Activated T-cell treated with anti-CD3 and anti-CD28 coated beads, Interleukin-2, amount 50 U/mL, for 72 hours (primary cell): ENCODE measurements at regions not wholly inside any gene's neighbourhood (a gene's known extent, or its start where the extent isn't known, plus 50 kb on each side); places are given as distances from the start of the nearest gene placed in this dataset.

Source experiments
- ATAC-seq, 2 donors: fragments of 150-1000 bp; cut with Tn5 transposase; replicated peaks in 1 of 2; 2 replicates each; pipeline ENCODE4 v1.10.0; 2021; ENCODE audit warnings: moderate library complexity in 2 of 2, mild to moderate bottlenecking in 1 of 2
- DNase-seq, 2 donors: peaks; one replicate each; pipeline ENCODE4 v3.0.0; 2021 to 2022; ENCODE audit warnings: mixed read lengths in 1 of 2
- H3K27ac Mint-ChIP-seq: one replicate; pipeline ENCODE4 v1.8.0; 2022; ENCODE audit warnings: mild to moderate bottlenecking, moderate library complexity, mixed read lengths
- H3K27me3 Mint-ChIP-seq: one replicate; pipeline ENCODE4 v1.8.0; 2022; ENCODE audit warnings: low read depth, mixed read lengths
- H3K36me3 Mint-ChIP-seq, 2 donors: one replicate each; pipeline ENCODE4 v1.8.0; 2022; ENCODE audit warnings: mixed read lengths in 2 of 2, mild to moderate bottlenecking in 1 of 2; ENCODE audit not compliant: insufficient read depth in 2 of 2
- H3K4me1 Mint-ChIP-seq: one replicate; pipeline ENCODE4 v1.8.0; 2022; ENCODE audit warnings: low read depth, mixed read lengths
- H3K4me3 Mint-ChIP-seq, 2 donors: one replicate each; pipeline ENCODE4 v1.8.0; 2022; ENCODE audit warnings: mild to moderate bottlenecking in 2 of 2, mixed read lengths in 2 of 2, moderate library complexity in 2 of 2
- H3K9me3 Mint-ChIP-seq, 2 donors: one replicate each; pipeline ENCODE4 v1.8.0; 2022; ENCODE audit warnings: mixed read lengths in 2 of 2

GRCh38 chr20:52279706-52280105 is 88.1 kb upstream of the ZFP64 start:
- Mint-ChIP-seq H3K4me1 (no peaks in the 10 kb centered on the region), H3K27ac (no peak overlapping the region), H3K36me3 (no peaks in the 10 kb centered on the region), H3K27me3 (peaks cover 22% of the 10 kb centered on the region), H3K9me3 (no peaks in the 10 kb centered on the region), H3K4me3 (no peak overlapping the region)
- ATAC-seq (no peak), DNase-seq (no peak)

DNA sequence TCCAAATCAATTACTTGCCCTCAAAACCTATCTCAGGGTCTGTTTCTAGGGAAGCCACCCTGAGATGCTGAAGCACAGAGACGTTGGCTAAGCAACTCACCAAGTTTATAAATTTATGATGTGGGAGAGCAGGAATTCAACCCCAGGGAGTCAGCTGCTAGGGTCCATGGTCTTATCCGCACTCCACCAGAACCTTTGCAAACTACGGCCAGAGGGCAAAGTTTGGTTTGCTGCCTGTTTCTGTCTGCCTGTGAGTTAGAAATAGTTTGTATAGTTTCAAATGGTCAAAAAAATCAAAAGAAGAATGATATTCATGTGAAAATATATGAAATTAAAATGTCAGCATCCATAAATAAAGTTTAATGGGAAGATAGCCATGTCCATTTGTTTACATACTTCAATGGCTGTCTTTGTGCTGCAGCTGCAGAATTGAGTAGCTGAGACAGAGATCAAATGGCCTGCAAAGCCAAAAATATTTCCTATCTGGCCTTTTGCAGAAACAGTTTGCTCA is 83.7 kb upstream of the ZFP64 start:
- no peak for DNase-seq

GRCh38 chr20:52270696-52271095 is 79.1 kb upstream of the ZFP64 start:
- Mint-ChIP-seq H3K4me3 (no peak overlapping the region), H3K27ac (no peak overlapping the region), H3K36me3 (no peaks in the 10 kb centered on the region), H3K9me3 (no peaks in the 10 kb centered on the region), H3K4me1 (no peaks in the 10 kb centered on the region), H3K27me3 (peaks cover 3% of the 10 kb centered on the region)
- DNase-seq (no peak), ATAC-seq (no peak)

More for the DNA sequence above, 83.7 kb upstream of the ZFP64 start:
- Mint-ChIP-seq H3K4me1 (no peaks in the 10 kb centered on the region), H3K27me3 (no peaks in the 10 kb centered on the region), H3K4me3 (no peak overlapping the region), H3K36me3 (no peaks in the 10 kb centered on the region), H3K9me3 (no peaks in the 10 kb centered on the region), H3K27ac (no peak overlapping the region)
- ATAC-seq = no peak

DNA sequence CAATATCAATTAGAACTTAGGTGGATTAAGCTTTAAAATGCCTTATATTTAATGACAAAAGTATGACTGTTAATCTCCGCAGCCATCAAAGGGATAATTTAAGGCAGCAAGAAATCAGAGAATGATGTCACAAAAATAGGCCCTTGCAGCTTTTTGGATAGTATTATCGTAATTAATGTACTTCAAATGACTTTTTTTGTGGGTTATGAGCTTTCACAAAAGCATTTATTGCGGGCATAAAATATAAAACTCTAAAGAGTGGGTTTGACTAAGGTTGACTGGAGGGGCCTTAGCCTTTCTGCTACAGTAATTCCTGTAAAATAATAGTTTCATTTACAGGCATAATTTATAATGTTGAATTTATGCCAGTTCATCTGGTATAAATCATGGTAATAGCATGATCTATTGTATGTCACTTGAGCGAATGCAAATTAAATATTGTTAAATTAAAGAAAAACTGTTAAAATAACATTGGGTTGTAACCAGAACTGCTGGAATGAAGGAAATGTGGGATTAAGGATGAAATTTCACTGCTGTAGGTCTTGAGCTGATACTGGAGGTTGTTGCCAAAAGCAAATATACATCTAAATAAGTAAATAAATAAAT is 78.5 kb upstream of the ZFP64 start:
- no peaks in the 10 kb centered on the region for H3K4me1 Mint-ChIP-seq
- ATAC-seq (no peak), DNase-seq (no peak)
- no peak overlapping the region for H3K27ac Mint-ChIP-seq
- H3K9me3 Mint-ChIP-seq = no peaks in the 10 kb centered on the region
- H3K36me3 Mint-ChIP-seq = no peaks in the 10 kb centered on the region
- no peak overlapping the region for H3K4me3 Mint-ChIP-seq
- peaks cover 7% of the 10 kb centered on the region for H3K27me3 Mint-ChIP-seq

DNA sequence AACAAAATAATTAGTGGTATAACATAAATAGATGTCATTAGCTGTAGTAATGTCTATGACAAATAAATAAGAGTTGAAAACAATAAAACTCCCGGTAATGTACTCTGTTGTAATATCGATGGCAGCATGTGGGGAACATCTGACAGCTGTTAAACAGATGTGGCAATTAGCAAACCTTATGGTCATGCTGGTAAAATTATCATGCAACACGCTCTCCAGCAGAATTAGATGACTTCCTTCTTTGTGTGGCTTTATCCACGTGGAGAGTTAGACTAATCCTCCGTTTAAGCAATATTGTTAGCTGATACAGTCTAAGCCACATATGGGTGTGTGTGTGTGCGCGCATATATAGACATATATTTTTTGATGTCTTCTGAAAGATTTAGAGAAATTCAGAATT is 77.7 kb upstream of the ZFP64 start:
- ATAC-seq (no peak), DNase-seq (no peak)
- Mint-ChIP-seq H3K27me3 (peaks cover 7% of the 10 kb centered on the region), H3K27ac (no peak overlapping the region), H3K36me3 (no peaks in the 10 kb centered on the region), H3K4me1 (no peaks in the 10 kb centered on the region), H3K4me3 (no peak overlapping the region), H3K9me3 (no peaks in the 10 kb centered on the region)

DNA sequence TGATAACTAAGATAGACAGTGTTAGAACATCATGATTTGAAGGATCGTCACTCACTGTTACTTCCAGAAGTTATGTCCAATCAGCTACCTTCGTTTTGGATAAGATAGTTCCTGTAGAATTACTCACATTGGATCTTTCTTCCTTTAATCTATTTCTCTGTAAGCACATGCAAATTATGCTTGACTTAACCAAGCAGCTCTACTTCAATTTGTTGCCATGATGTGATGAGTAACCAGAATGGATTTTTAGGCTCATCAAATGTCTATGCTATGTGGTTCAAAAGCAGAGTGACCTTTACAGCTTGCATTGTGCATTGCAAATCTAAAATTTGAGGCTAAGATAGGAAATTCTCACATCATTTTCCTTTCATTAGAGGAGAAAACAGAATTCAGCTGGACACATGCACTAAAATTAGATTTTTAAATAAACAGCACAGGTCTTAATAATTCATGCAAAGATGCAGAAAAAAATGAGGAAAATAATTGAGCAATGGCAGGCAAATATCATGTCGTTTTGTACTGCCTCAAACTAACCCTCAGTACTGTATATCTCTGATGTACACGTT is 76.7 kb upstream of the ZFP64 start:
- no peaks in the 10 kb centered on the region for H3K36me3 Mint-ChIP-seq
- ATAC-seq (no peak), DNase-seq (no peak)
- no peak overlapping the region for H3K27ac Mint-ChIP-seq
- H3K4me3 Mint-ChIP-seq = no peak overlapping the region
- H3K4me1 Mint-ChIP-seq = no peaks in the 10 kb centered on the region
- peaks cover 10% of the 10 kb centered on the region for H3K27me3 Mint-ChIP-seq
- H3K9me3 Mint-ChIP-seq = no peaks in the 10 kb centered on the region

GRCh38 chr20:52267418-52267817 is 75.8 kb upstream of the ZFP64 start:
- H3K27me3 Mint-ChIP-seq = peaks cover 18% of the 10 kb centered on the region
- H3K36me3 Mint-ChIP-seq = no peaks in the 10 kb centered on the region
- H3K4me3 Mint-ChIP-seq = no peak overlapping the region
- DNase-seq (no peak), ATAC-seq (no peak)
- no peak overlapping the region for H3K27ac Mint-ChIP-seq
- no peaks in the 10 kb centered on the region for H3K4me1 Mint-ChIP-seq
- no peaks in the 10 kb centered on the region for H3K9me3 Mint-ChIP-seq

- Mint-ChIP-seq H3K4me3 (no peak overlapping the region), H3K36me3 (no peaks in the 10 kb centered on the region)
Observed at GRCh38 chr20:52263757-52264156, 72.2 kb upstream of the ZFP64 start.

GRCh38 chr20:52261792-52262191 is 70.2 kb upstream of the ZFP64 start:
- no peaks in the 10 kb centered on the region for H3K4me1 Mint-ChIP-seq
- no peak overlapping the region for H3K27ac Mint-ChIP-seq
- no peak overlapping the region for H3K4me3 Mint-ChIP-seq
- DNase-seq (no peak), ATAC-seq (no peak)
- H3K27me3 Mint-ChIP-seq = peaks cover 27% of the 10 kb centered on the region
- peaks cover 0 to 3% of the 10 kb centered on the region in 2 donors for H3K36me3 Mint-ChIP-seq
- peaks cover 0 to 2% of the 10 kb centered on the region in 2 donors for H3K9me3 Mint-ChIP-seq

More at GRCh38 chr20:52263757-52264156, 72.2 kb upstream of the ZFP64 start:
- no peak for DNase-seq
- Mint-ChIP-seq H3K4me1 (no peaks in the 10 kb centered on the region), H3K27ac (no peak overlapping the region), H3K27me3 (peaks cover 27% of the 10 kb centered on the region), H3K9me3 (peaks cover 0 to 2% of the 10 kb centered on the region in 2 donors)
- no peak for ATAC-seq

DNA sequence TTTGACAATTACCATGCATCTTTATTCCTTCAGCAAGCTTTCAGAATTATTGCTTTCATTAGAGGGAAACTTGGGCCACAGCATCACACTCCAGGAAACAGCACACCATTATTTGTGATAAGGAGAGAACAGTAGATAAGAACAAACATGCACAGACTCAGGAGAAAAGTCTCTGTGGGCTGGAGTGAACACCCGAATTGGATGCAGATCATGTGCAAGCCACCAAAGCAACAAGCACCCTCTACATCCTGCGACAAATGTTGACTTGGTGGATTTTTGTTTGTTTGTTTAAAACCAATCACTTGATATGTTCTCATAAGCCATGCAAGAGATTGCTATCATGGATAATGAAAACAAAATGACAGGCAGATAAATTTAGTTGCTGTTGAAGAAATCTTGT is 67.7 kb upstream of the ZFP64 start:
- H3K36me3 Mint-ChIP-seq = peaks cover 0 to 3% of the 10 kb centered on the region in 2 donors
- peaks cover 0 to 4% of the 10 kb centered on the region in 2 donors for H3K9me3 Mint-ChIP-seq
- H3K27me3 Mint-ChIP-seq = peaks cover 27% of the 10 kb centered on the region
- no peak overlapping the region for H3K4me3 Mint-ChIP-seq
- H3K4me1 Mint-ChIP-seq = no peaks in the 10 kb centered on the region
- no peak overlapping the region for H3K27ac Mint-ChIP-seq
- ATAC-seq (no peak), DNase-seq (no peak)

DNA sequence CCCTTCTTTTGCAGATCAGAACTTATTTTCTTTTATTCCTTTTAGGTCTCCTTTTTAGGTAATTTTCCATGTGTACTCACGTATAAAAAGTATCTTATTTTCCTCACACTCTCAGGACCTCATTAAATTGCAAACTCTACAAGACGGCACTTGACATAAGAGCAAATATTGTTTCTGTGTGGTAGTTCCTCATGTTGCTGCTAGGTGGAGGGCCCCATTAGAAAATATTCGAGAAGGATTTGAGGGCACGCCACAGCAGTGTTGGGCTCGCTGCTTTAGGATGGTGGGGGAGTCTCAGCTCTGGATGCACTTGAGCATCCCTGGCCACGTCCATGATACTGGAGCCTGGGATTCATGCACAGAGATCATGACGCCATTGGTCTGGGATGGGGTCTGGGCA is 64.9 kb upstream of the ZFP64 start:
- Mint-ChIP-seq H3K9me3 (peaks cover 0 to 6% of the 10 kb centered on the region in 2 donors), H3K4me1 (no peaks in the 10 kb centered on the region), H3K4me3 (no peak overlapping the region), H3K27ac (no peak overlapping the region), H3K36me3 (peaks cover 0 to 3% of the 10 kb centered on the region in 2 donors), H3K27me3 (peaks cover 13% of the 10 kb centered on the region)
- DNase-seq = no peak
- ATAC-seq = no peak

DNA sequence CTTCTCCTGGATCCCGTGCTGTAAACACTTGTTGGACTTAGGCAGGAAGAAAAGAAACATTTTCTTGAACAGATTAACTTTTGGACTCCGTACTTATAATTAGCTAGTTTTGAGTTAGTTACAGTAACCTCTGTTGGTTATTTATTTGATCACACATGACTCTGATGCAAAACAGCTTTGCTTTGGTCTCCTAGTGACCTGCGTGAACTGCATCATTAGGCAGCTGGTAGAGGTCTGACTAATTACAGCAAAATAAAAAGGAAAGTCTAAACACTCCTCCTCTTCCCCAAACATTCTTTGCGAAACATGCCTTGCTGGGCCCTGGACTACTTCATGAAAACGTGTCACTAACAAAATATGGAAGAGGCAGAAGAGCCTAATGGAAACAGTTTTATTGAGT is 61.1 kb upstream of the ZFP64 start:
- Mint-ChIP-seq H3K27ac (no peak overlapping the region), H3K27me3 (peaks cover 13% of the 10 kb centered on the region), H3K4me1 (no peaks in the 10 kb centered on the region), H3K4me3 (no peak overlapping the region), H3K36me3 (peaks cover 0 to under 1% of the 10 kb centered on the region in 2 donors), H3K9me3 (peaks cover 0 to 6% of the 10 kb centered on the region in 2 donors)
- ATAC-seq (no peak), DNase-seq (no peak)

DNA sequence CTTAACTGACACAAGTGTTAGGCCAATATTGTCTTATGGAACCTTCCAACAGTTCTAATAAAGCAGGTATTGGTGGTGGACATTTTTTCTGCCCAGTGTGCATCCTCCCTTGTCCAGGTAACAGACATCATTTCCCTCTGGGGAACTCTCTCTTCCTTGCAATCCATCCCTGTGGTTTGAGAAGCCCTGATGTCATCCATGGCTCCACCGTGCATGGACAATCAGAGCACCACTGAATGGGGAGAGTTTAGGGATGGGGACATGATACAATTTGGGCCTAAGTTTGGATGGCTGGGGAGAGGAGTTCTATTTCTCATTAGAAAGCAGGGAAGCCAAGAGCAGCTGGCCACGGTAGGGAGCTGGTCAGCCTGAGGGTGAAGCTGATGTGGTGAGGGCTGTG is 60.2 kb upstream of the ZFP64 start:
- Mint-ChIP-seq H3K9me3 (peaks cover 0 to 6% of the 10 kb centered on the region in 2 donors), H3K27ac (no peak overlapping the region), H3K27me3 (peaks cover 13% of the 10 kb centered on the region), H3K4me1 (no peaks in the 10 kb centered on the region), H3K36me3 (no peaks in the 10 kb centered on the region), H3K4me3 (no peak overlapping the region)
- DNase-seq (no peak), ATAC-seq (no peak)
